Retinal pigment epithelial cell (primary cell): ENCODE measurements at regions not wholly inside any gene's neighbourhood (a gene's known extent, or its start where the extent isn't known, plus 50 kb on each side); places are given as distances from the start of the nearest gene placed in this dataset.

ENCODE experiments used
- DNase-seq: peaks from one replicate; pipeline ENCODE4 v3.0.0-alpha.2; 2010; ENCODE audit warnings: low read depth
- H3K4me3 ChIP-seq: 2 replicates; pipeline ENCODE4 v1.5.1; 2011; ENCODE audit warnings: mild to moderate bottlenecking, low read length, control low read depth, moderate library complexity
- TF ChIP-seq, protein P1 (sequence below): conservative IDR thresholded peaks from 2 replicates; pipeline ENCODE4 v1.5.1; 2011; ENCODE audit warnings: low read depth, low read length, control low read depth, inconsistent platforms

DNA sequence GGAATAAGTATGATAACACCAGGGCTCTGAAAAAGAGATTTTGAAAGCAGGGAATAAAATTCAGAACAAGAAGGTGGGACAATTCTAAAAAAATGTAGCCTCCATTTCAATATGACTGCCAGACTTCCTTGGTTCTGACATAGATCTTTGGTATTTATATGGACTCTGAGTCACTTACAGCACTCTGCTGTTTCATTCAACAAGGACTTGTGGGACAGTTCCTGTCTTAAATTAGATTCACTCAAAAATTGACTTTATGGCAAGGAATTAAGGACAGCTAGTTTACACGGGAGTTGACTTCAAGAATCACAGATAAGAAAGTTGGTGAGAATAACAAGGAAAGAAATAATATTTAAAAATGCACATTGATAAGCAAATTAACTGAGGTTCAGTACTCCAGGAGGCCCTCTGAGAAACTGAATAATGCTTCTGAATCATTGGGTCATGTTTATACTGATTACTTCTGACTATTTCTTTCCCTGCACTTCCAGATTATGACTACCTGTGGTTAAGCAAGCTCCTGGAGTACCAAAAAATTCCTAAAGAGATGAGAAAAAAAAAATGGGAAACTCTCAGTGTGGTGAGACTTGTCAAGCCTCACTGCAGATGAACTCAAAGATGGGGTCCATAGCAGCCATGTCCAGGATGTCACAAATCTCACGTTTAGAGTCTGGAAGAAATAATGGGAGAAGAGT lies 828.3 kb upstream of the PIK3C3 start:
- TF ChIP-seq, protein P1, sequence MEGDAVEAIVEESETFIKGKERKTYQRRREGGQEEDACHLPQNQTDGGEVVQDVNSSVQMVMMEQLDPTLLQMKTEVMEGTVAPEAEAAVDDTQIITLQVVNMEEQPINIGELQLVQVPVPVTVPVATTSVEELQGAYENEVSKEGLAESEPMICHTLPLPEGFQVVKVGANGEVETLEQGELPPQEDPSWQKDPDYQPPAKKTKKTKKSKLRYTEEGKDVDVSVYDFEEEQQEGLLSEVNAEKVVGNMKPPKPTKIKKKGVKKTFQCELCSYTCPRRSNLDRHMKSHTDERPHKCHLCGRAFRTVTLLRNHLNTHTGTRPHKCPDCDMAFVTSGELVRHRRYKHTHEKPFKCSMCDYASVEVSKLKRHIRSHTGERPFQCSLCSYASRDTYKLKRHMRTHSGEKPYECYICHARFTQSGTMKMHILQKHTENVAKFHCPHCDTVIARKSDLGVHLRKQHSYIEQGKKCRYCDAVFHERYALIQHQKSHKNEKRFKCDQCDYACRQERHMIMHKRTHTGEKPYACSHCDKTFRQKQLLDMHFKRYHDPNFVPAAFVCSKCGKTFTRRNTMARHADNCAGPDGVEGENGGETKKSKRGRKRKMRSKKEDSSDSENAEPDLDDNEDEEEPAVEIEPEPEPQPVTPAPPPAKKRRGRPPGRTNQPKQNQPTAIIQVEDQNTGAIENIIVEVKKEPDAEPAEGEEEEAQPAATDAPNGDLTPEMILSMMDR, result no peak
- DNase-seq, result no peak
- H3K4me3 ChIP-seq, result no peak overlapping the region

DNA sequence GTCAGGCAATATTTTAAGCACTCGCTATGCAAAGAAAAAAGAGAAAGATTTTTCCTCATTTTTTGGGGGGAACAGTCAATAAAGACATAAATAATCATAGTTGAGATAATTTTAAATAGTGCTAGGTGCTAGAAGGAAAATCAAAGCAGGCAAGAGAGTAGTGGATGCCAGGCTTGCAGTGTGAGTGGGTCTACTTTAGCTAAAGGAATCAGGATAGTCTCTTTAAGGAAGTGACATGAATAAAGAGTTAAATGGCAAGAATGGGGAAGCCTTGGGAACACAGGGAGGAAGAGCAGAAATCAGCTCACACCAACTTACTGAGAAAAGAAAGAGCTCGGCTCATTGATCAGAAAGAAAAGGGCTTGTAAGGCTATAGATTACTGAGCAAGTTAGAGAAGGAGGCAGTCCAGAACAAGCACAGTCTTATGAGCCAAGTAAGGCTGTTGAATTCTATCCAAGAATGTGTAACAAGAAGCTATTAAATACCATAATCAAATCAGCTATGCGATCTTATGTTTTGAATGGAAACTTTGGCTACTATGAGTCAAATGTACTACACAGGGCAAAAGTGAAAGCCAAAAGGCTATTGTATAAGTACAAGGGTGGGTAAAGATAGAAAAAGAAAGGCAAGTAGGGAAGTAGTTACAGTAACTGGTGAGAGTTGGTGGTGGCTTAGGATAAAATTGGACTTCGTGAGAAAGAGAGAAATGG lies 833.8 kb upstream of the PIK3C3 start:
- DNase-seq, result peak; percentile 71
- no peak overlapping the region for H3K4me3 ChIP-seq
- TF ChIP-seq, protein P1, result no peak

DNA sequence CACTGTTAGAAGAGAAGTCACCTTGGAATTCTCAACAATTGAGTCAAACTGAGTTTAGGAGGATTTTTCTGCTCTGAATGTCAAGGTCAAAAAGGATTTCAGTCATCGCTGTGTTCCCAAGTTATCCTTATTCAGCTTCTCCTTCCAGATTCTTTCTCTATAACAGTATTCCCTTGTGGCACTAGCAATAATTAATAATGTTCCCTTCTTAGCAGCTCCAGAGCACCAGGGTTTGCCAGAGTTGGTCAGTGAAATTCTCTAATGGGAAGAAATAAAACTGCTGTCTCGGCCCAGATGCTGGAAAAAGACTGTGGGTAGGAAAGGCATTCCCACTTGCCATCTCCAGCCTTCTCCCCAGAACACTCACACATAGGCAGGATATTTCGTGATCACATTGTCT lies 836.0 kb upstream of the PIK3C3 start:
- TF ChIP-seq, protein P1, result no peak
- no peak for DNase-seq
- H3K4me3 ChIP-seq, result no peak overlapping the region

DNA sequence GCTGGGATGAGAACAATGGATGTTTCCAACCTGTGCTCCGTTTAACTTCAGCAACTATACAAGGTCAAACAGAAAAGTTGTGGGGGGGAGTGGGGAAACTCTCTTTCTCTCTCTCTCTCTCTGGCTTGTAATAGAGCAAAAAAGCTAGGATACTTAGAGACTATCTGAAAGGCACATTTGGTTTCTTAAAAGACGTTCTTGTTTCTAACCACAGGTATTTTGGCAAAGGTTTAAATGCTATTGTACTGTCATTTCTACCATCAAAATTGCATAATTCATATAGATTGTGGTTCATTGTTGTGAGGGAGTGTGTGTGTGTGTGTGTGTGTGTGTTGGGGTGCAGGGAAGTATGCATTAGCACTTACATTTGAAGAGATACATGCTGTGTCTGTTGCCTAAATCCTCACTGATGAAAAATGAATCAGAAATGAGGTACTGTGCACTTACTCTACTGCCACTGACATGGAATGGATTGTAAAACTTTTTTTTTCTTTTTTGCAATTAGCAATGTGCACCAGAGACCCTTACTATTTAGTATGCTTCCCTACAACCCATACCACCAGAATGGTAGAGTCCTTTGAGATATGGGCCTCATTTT lies 841.0 kb upstream of the PIK3C3 start:
- TF ChIP-seq, protein P1, result no peak
- no peak overlapping the region for H3K4me3 ChIP-seq
- DNase-seq, result no peak

DNA sequence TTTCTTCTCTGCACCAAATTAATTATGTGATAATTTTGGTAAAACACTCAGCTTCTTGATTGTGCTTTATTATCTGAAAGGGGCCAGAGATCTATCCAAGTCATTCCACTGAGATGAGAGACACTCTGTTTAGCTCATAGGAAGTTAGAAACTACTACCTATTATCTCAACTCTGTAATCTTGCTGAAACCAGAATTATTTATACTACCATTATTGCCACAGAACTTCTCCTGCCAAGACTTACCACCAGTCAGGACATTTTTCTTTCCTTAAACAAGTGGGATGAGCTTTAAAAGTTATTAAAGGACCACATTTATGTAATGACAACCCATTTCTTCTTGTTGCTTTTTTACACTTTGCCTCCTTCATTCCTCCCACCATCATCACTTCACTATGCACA lies 855.6 kb upstream of the PIK3C3 start:
- no peak overlapping the region for H3K4me3 ChIP-seq
- TF ChIP-seq, protein P1, result no peak
- DNase-seq, result no peak

DNA sequence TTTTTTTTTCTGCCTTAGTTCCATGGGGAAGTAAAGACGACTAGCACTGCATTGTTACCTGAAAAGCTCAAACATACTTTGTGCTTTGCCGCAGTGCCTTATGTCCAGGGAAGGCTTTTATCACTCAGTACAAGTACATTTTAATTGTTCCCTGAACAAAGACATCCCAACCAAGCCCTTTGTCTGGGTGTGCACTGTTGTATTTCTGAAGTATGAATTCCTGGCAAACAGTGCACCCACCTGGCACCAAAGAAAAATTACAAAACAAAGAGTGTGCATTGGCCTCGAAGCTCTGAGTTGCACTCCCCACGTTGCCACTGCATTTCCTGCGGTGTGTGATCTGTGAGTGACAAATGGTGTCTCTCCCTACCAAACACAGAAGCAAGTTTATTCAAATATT lies 858.5 kb upstream of the PIK3C3 start:
- H3K4me3 ChIP-seq, result no peak overlapping the region
- DNase-seq, result peak; percentile 35
- TF ChIP-seq, protein P1, result peak; percentile 45

DNA sequence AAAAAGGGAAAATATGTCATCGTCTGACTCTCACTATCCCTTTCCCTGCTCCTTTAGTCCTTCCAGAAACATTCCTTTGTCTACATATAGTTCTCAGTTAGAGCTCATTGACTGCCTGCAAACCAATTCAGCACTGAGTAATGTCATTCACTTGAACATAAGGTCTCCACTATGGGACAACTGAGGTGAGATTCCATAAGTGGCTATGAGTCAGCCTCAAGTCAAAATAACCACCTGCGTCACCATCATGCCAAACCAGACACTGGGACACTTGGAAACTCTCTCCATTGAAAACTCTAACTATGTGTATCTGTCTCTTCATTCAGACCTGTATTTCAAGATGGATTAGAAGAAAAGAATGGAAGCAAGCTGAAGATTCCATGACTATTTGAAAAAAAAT lies 878.0 kb upstream of the PIK3C3 start:
- TF ChIP-seq, protein P1, result no peak
- H3K4me3 ChIP-seq, result no peak overlapping the region
- no peak for DNase-seq
